Stomach (tissue), 8 donors: ENCODE measurements at regions not wholly inside any gene's neighbourhood (a gene's known extent, or its start where the extent isn't known, plus 50 kb on each side); places are given as distances from the start of the nearest gene placed in this dataset.
A peak's percentile ranks its signal among the peaks of the same experiment; 100 is the strongest.

Experiments used
- DNase-seq, 2 donors: peaks; one replicate each; pipeline versions ENCODE4 v3.0.0 to v3.0.0-alpha.2; 2013 to 2019
- H3K27ac ChIP-seq, 5 donors: fragments of 200-600 bp in 4 of 5; sonication (generic) in 4 of 5; one replicate each; pipeline ENCODE4 v1.5.1; 2013 to 2019; ENCODE audit warnings: mild to moderate bottlenecking in 1 of 5, moderate library complexity in 1 of 5
- H3K27me3 ChIP-seq, 3 donors: fragments of 200-600 bp; sonication (generic); one replicate each; pipeline ENCODE4 v1.5.1; 2017 to 2019; ENCODE audit warnings: mixed run types in 1 of 3
- H3K36me3 ChIP-seq, 4 donors: fragments of 200-600 bp; sonication (generic); 1 replicate in 3 of 4; 2 replicates in 1 of 4; pipeline ENCODE4 v1.5.1; 2016 to 2019
- H3K4me1 ChIP-seq, 4 donors: fragments of 200-600 bp; sonication (generic); one replicate each; pipeline ENCODE4 v1.5.1; 2016 to 2019
- H3K4me3 ChIP-seq, 4 donors: fragments of 200-600 bp; sonication (generic) in 3 of 4; one replicate each; pipeline ENCODE4 v1.5.1; 2016 to 2019; ENCODE audit warnings: mild to moderate bottlenecking in 1 of 4
- H3K9me3 ChIP-seq, 4 donors: fragments of 200-600 bp; sonication (generic); one replicate each; pipeline ENCODE4 v1.5.1; 2016 to 2019
- CTCF ChIP-seq, 7 experiments: fragments of 450-650 bp in 4 of 7; fragments of 200-600 bp in 3 of 7; sonication (generic) in 3 of 7; IDR thresholded peaks; one replicate each; pipeline ENCODE4 v1.5.1; 2016 to 2019; ENCODE audit warnings: antibody characterized with exemption in 7 of 7, control low read depth in 2 of 7, mild to moderate bottlenecking in 1 of 7
- EP300 ChIP-seq: sonication (generic); formaldehyde crosslinking; IDR thresholded peaks from one replicate; pipeline ENCODE4 v1.6.1; 2017; ENCODE audit warnings: antibody characterized with exemption
- POLR2A ChIP-seq, 4 donors: fragments of 450-650 bp; IDR thresholded peaks; one replicate each; pipeline ENCODE4 v1.6.1; 2016; ENCODE audit warnings: antibody characterized with exemption in 4 of 4, control low read depth in 2 of 4, mild to moderate bottlenecking in 1 of 4, moderate library complexity in 1 of 4
- POLR2AphosphoS5 ChIP-seq, 3 donors: sonication (generic); formaldehyde crosslinking; IDR thresholded peaks; one replicate each; pipeline ENCODE4 v1.6.1; 2016; ENCODE audit warnings: antibody characterized with exemption in 3 of 3
- WGBS, 5 donors: extraction: QIAGEN DNeasy Blood & Tissue Kit in 3 of 5; methylation state at CpG; one replicate each; pipeline versions ENCODE4 v1.1.5 to v1.1.7; 2013 to 2018; 5-methylcytosine and 5-hydroxymethylcytosine counted together
- intact Hi-C: fragments of 100-400 bp; cut with DNase I; formaldehyde crosslinking; loops from one replicate; pipeline ENCODE4 v1.15.1; 2023; ENCODE audit warnings: low total_unique reads
- donor health status: healthy with polysubstance abuse.
- donor health status: Bipolar disorder and iron deficiency.
- donor health status: healthy.

DNA sequence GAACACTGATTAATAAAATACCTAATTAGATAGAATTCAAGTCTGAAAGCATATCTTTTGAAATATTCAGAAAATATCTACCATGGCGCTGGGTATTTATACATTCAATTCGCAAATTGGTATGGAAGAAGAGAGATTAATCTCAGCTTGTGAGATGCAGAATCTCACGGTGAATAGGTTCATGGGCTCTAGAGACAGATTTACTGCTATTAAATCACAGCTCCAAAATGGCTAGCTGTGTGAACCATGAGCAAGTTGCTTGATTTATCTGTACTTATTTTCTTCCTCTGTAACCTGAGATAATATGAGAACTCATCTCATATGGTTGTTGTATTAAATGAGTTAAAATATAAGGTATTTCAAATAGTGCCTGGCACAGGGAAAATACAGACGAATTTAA is 556.7 kb downstream of the FBXO15 start:
- Histone ChIP-seq H3K36me3 (no peaks in the 10 kb centered on the region), H3K4me1 (no peaks in the 10 kb centered on the region), H3K27ac (no peak overlapping the region), H3K9me3 (peaks cover 0 to 8% (median 0%) of the 10 kb centered on the region in 4 donors), H3K4me3 (no peak overlapping the region), H3K27me3 (no peaks in the 10 kb centered on the region)
- WGBS, 5 donors: 87 to 94% (median 90%) methylated on average over 4 of the region's 4 CpGs
- TF ChIP-seq POLR2AphosphoS5 (IDR thresholded peaks at IDR 0.05) (no peak), POLR2A (IDR thresholded peaks at IDR 0.05) (no peak), EP300 (no peak), CTCF (IDR thresholded peaks at IDR 0.05) (no peak)
- intact Hi-C loops: no loop called here
- no peak for DNase-seq

GRCh38 chr18:73579698-73580097 is 567.9 kb downstream of the FBXO15 start:
- TF ChIP-seq POLR2A (IDR thresholded peaks at IDR 0.05) (no peak), POLR2AphosphoS5 (IDR thresholded peaks at IDR 0.05) (no peak), EP300 (no peak), CTCF (IDR thresholded peaks at IDR 0.05) (no peak)
- H3K4me3 ChIP-seq: no peak overlapping the region
- no peaks in the 10 kb centered on the region for H3K4me1 ChIP-seq
- intact Hi-C loops: no loop called here
- H3K9me3 ChIP-seq: no peaks in the 10 kb centered on the region
- no peak overlapping the region for H3K27ac ChIP-seq
- H3K27me3 ChIP-seq: no peaks in the 10 kb centered on the region
- no peak for DNase-seq
- no peaks in the 10 kb centered on the region for H3K36me3 ChIP-seq

- TF ChIP-seq EP300 (no peak), POLR2AphosphoS5 (IDR thresholded peaks at IDR 0.05) (no peak), CTCF (IDR thresholded peaks at IDR 0.05) (no peak), POLR2A (IDR thresholded peaks at IDR 0.05) (no peak)
- Histone ChIP-seq H3K4me1 (no peaks in the 10 kb centered on the region), H3K4me3 (no peak overlapping the region), H3K27ac (no peak overlapping the region), H3K27me3 (no peaks in the 10 kb centered on the region), H3K9me3 (no peaks in the 10 kb centered on the region), H3K36me3 (no peaks in the 10 kb centered on the region)
- intact Hi-C loops: no loop called here
- DNase-seq: no peak
- WGBS, 5 donors: 77 to 84% (median 80%) methylated on average over 1 of the region's 1 CpG
Measured at GRCh38 chr18:73577365-73577764, 570.3 kb downstream of the FBXO15 start.

DNA sequence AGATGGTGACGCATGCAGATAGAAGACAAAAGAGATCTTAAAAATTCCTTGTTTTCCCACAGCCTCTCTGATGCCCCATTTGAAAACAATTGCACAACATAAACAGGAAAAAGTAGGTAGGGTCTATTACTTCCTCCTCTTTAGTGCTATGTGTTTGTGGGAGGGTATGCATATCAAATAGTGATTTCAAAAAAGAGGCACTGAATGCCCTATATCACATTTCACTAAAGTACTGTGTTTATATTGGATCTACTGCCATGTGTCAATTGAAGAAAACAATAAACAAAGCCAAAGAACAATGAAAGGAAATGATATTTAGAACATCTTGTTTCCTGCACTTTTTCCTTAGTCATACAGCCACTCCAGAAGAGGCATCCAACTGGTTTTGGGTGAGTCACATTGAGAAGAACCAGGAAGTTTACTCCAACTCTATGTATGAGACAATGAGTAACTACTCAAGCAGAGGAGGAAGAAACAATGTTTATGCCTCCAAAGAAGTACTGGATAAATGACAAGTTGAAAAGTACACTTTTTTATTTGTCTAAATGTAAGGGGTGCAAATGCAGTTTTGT is 583.6 kb downstream of the FBXO15 start:
- TF ChIP-seq POLR2AphosphoS5 (IDR thresholded peaks at IDR 0.05): no peak
- no peak for TF ChIP-seq POLR2A (IDR thresholded peaks at IDR 0.05)
- no peak for TF ChIP-seq CTCF (IDR thresholded peaks at IDR 0.05)
- no peak for TF ChIP-seq EP300
- Histone ChIP-seq H3K27ac (no peak overlapping the region), H3K9me3 (no peaks in the 10 kb centered on the region), H3K36me3 (no peaks in the 10 kb centered on the region), H3K4me3 (no peak overlapping the region), H3K27me3 (no peaks in the 10 kb centered on the region), H3K4me1 (no peaks in the 10 kb centered on the region)
- intact Hi-C loops: no loop called here
- 87 to 95% (median 91%) methylated on average over 1 of the region's 1 CpG for WGBS, 5 donors
- peak in 1 of 2 donors; percentile 10 for DNase-seq
